ENCODE measurements at regions not wholly inside any gene's neighbourhood (a gene's known extent, or its start where the extent isn't known, plus 50 kb on each side); places are given as distances from the start of the nearest gene placed in this dataset.
A peak's percentile ranks its signal among the peaks of the same experiment; 100 is the strongest.

DNA sequence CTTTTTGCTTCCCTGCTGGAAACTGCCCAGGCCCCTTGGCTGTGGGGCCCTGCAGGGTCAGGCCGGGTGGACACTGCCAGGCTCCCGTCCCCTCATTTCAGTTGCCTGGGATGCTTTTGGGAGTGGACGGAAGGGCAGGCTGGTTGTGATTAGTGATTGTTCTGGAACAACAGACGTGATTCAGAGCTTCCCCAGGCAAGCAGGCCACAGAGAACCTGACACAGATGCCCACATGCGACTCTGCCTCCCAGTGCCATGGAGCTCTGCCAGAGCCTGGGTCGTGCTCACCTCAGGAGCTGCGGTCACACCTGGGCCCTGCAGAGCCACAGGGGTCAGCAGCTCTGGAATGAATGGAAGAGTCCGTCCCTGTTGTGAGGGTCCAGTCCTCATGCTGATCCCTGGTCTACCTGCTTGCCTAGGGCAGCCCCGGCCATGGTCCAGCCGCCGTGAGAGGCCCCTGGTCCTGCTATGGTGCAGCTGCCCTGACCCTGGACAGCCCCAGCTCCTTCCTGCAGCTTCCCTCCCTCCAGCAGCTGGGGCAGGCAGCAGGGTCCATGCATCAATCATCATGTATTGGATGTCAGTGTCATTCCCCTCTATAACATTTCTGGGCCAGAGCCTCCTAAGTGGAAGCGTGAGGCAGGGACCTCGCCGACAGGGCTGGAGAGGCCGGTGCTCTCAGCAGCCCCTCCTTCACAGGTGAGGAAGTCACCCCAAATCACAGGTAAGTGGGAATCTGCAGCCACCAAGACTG lies 518.6 kb upstream of the MYT1L start:
- DNase-seq (ENCODE audit: low spot score in 2 of 2) (no peak), ATAC-seq (replicated peaks; ENCODE audit: extremely low read depth, poor library complexity, severe bottlenecking) (no peak)
- H3K27me3 Mint-ChIP-seq = no peaks in the 10 kb centered on the region
- no peak overlapping the region for H3K4me3 Mint-ChIP-seq
- H3K36me3 Mint-ChIP-seq (ENCODE audit: insufficient read depth) = no peaks in the 10 kb centered on the region
- no peaks in the 10 kb centered on the region for H3K9me3 Mint-ChIP-seq
- H3K27ac Mint-ChIP-seq (ENCODE audit: low read depth) = no peak overlapping the region
- no peaks in the 10 kb centered on the region for H3K4me1 Mint-ChIP-seq

DNA sequence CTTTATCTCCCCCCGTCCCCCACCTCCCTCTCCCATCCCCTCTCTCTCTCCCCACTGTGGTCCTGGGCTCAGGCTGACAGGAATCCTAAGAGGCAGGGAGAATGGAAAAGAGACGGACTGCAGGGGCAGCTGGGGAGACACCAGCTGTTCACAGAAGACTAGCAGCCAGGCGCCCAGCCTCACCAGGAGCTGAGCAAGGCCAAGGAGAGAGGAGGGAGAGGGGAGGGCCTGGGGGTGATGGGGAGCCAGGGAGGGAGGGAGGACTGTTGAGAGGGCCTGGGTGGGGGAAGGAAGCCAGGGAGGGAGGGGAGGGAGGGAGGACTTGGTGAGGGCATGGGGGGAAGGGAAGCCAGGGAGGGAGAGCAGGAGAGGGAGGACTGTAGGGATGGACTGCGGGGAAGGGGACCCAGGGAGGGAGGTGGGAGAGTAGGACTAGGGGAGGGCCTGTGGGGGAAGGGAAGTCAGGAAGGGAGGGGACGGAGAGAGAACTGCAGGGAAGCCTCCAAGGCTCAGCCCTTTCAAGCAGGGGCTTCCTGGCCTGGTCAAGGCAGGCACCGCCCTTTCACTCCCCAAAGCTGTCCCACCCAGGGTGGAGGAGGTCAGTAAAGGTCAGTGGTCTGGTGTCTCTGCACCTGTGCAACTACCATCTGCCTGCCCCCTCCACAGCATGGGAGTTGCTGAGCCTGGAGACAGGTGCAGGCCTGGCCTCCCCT lies 517.7 kb upstream of the MYT1L start:
- H3K9me3 Mint-ChIP-seq = no peaks in the 10 kb centered on the region

DNA sequence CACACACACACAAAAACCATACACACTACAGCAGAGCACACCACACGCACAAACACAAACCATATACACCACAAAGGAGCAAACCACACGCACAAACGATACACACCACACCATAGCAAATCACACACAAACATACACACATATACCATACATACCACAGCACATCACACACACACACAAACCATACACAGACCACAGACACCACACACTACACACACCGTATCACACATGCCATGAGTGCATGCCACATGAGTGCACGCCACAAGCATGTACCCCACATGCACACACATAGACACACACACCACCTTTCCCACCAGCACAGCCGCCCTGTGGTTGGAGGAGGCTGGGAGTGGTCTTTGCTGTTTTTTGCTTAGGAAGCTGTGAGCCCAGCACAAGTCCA lies 517.1 kb upstream of the MYT1L start:
- DNase-seq (ENCODE audit: low spot score in 2 of 2) = no peak
- Mint-ChIP-seq H3K4me3 (no peak overlapping the region), H3K27ac (ENCODE audit: low read depth) (no peak overlapping the region), H3K9me3 (no peaks in the 10 kb centered on the region), H3K27me3 (no peaks in the 10 kb centered on the region), H3K4me1 (no peaks in the 10 kb centered on the region), H3K36me3 (ENCODE audit: insufficient read depth) (no peaks in the 10 kb centered on the region)
- no peak for ATAC-seq (replicated peaks; ENCODE audit: extremely low read depth, poor library complexity, severe bottlenecking)

More for the DNA sequence above, 517.7 kb upstream of the MYT1L start:
- no peak overlapping the region for H3K4me3 Mint-ChIP-seq
- H3K4me1 Mint-ChIP-seq = no peaks in the 10 kb centered on the region
- H3K36me3 Mint-ChIP-seq (ENCODE audit: insufficient read depth) = no peaks in the 10 kb centered on the region
- DNase-seq (ENCODE audit: low spot score in 2 of 2) = no peak
- ATAC-seq (replicated peaks; ENCODE audit: extremely low read depth, poor library complexity, severe bottlenecking) = peak; percentile 24
- H3K27me3 Mint-ChIP-seq = no peaks in the 10 kb centered on the region
- H3K27ac Mint-ChIP-seq (ENCODE audit: low read depth) = no peak overlapping the region

DNA sequence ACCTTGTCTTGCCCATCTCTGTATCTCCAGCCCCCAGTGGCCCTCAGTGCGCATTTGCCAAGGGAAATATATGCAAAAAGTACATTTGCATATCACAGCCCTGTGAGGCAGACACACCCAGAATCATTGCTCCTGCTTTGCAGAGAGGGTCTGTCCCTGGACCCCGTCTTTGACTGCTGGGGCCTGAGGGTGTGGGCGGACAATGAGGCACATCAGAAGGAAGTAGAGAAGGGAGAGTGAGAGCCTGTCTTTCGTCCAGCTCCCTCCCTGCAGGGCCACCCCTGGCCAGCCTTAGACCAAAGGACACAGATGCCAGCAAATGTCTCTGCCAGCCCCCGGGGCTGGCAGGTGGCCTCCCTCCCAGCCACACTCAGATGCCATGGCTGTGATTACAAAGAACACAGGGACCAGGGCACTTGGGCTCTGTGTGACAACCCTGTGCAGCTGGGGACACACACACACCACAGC lies 516.2 kb upstream of the MYT1L start:
- Mint-ChIP-seq H3K36me3 (ENCODE audit: insufficient read depth) (no peaks in the 10 kb centered on the region), H3K9me3 (no peaks in the 10 kb centered on the region), H3K27me3 (no peaks in the 10 kb centered on the region), H3K27ac (ENCODE audit: low read depth) (no peak overlapping the region), H3K4me3 (no peak overlapping the region), H3K4me1 (no peaks in the 10 kb centered on the region)
- ATAC-seq (replicated peaks; ENCODE audit: extremely low read depth, poor library complexity, severe bottlenecking) (no peak), DNase-seq (ENCODE audit: low spot score in 2 of 2) (no peak)

DNA sequence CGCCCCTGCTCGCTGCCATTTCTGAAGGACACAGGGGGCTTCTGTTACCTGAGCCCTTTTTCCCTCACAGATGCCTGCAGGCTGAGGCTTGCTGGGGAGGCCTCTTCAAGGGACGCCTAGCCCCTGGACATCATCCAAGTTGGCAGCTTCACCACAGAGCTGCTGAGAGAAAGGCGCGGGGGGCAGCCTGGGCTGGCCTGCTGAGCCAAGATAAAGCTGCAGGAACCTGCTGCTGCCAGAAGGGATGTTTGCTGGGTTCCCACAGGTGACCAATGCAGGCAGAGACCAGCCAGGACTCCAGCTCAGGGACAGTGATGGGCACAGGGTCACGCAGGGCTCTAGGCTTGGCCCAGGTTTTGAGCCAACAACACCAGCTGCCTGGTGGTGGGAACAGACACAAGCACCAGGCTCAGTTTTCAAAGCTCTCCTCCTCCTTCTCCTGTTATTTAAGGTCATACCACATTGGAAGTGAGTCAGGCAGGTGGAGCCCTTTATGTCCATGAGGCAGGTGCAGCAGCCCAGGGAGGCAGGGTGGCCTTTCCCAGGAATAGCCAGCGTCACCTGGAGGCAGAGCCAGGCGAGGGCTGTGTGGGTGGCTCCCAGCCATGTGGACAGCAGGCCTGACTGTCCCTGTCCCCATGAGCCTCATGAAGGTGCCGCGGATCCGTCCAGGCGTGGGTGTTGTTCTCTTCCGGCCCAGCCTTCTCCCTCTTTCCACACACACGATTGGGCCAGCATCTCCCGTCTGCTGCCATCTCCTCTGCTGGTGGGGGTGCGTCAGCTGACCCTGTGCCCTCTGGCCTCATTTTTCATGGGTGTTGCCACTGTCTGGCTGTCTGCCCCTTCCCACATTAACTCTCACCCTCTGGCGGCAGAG lies 515.5 kb upstream of the MYT1L start:
- ATAC-seq (replicated peaks; ENCODE audit: extremely low read depth, poor library complexity, severe bottlenecking) = no peak
- H3K27ac Mint-ChIP-seq (ENCODE audit: low read depth) = no peak overlapping the region
- H3K4me1 Mint-ChIP-seq = no peaks in the 10 kb centered on the region
- no peak overlapping the region for H3K4me3 Mint-ChIP-seq
- H3K36me3 Mint-ChIP-seq (ENCODE audit: insufficient read depth) = no peaks in the 10 kb centered on the region
- H3K27me3 Mint-ChIP-seq = no peaks in the 10 kb centered on the region
- no peak for DNase-seq (ENCODE audit: low spot score in 2 of 2)
- no peaks in the 10 kb centered on the region for H3K9me3 Mint-ChIP-seq

DNA sequence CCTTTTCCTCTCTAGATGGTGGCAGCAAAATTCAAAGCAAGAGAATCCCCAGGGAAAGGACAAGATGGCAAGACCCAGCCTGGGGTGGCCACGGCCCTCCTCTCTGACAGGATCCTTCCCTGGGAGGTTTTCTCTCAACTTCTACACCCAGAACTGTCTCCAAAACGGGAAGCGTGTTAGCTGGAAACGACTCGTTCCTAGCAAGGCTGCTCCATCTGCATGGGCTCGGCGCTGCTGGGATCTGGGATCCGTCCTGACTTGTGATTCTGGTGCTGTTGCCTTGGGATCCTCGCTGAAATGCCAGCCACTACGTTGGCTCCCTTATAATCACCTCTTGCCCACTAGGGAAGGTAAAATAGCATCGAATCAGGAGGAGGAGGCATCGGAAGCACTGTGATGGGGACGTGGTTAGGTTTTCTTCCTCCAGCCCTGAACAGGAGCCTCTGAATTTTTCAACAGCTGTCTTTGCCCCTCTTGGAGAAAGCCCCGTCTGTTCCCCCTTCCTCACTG lies 514.8 kb upstream of the MYT1L start:
- no peak overlapping the region for H3K4me3 Mint-ChIP-seq
- H3K27ac Mint-ChIP-seq (ENCODE audit: low read depth) = no peak overlapping the region
- DNase-seq (ENCODE audit: low spot score in 2 of 2) = no peak
- no peaks in the 10 kb centered on the region for H3K4me1 Mint-ChIP-seq
- no peaks in the 10 kb centered on the region for H3K27me3 Mint-ChIP-seq
- H3K9me3 Mint-ChIP-seq = no peaks in the 10 kb centered on the region
- H3K36me3 Mint-ChIP-seq (ENCODE audit: insufficient read depth) = no peaks in the 10 kb centered on the region
- no peak for ATAC-seq (replicated peaks; ENCODE audit: extremely low read depth, poor library complexity, severe bottlenecking)

DNA sequence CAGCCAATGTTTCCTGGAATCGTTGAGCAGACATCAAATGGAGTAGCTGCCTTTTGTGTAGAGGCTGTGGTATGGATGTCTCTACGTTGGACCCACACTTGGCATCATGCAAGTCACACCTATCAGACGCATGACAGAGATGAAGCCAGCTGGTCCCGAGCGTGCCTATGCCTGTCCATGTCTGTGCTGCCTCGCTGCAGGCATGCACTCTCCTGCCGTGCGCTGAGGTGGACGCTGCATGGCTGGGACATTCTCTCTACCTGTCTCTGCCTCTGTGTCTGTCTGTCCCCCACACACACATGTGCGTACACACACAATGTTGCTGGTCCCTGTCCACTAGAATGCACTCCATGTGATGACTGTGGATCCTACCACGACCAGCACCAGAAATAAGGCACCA lies 514.2 kb upstream of the MYT1L start:
- no peaks in the 10 kb centered on the region for H3K36me3 Mint-ChIP-seq (ENCODE audit: insufficient read depth)
- no peak overlapping the region for H3K27ac Mint-ChIP-seq (ENCODE audit: low read depth)
- no peaks in the 10 kb centered on the region for H3K27me3 Mint-ChIP-seq
- DNase-seq (ENCODE audit: low spot score in 2 of 2) = no peak
- no peak for ATAC-seq (replicated peaks; ENCODE audit: extremely low read depth, poor library complexity, severe bottlenecking)
- no peaks in the 10 kb centered on the region for H3K4me1 Mint-ChIP-seq
- H3K4me3 Mint-ChIP-seq = no peak overlapping the region
- no peaks in the 10 kb centered on the region for H3K9me3 Mint-ChIP-seq

DNA sequence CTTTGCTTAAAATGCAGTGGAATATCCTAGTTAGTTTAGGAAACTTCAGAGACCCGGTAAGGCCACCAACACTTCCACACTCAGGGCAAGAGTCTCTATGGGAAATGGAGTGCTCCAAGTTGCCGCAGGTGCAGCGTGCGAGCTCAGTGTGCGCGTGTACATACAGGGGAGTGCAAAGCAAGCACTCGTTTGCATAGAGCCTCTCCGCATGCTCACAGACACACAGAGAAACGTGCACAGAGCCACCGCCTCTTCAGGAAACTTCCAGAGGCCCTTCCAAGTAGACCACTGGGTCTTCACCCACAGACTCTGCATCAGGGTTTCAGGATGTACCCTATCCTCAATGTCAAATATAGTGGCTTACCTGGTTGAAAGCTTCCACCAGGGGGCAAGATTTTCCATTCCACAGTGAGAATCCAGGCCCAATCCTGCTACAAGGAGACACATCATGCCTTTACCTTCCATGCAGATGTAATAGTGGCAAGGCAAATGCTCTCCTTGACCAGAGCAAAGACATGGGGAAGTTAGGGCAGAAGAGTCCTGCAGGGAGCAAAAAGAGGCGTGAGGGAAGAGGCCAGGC lies 513.0 kb upstream of the MYT1L start:
- ATAC-seq (replicated peaks; ENCODE audit: extremely low read depth, poor library complexity, severe bottlenecking) (no peak), DNase-seq (ENCODE audit: low spot score in 2 of 2) (no peak)
- no peaks in the 10 kb centered on the region for H3K36me3 Mint-ChIP-seq (ENCODE audit: insufficient read depth)
- no peak overlapping the region for H3K4me3 Mint-ChIP-seq
- no peaks in the 10 kb centered on the region for H3K27me3 Mint-ChIP-seq
- no peaks in the 10 kb centered on the region for H3K9me3 Mint-ChIP-seq
- H3K4me1 Mint-ChIP-seq = no peaks in the 10 kb centered on the region
- no peak overlapping the region for H3K27ac Mint-ChIP-seq (ENCODE audit: low read depth)

DNA sequence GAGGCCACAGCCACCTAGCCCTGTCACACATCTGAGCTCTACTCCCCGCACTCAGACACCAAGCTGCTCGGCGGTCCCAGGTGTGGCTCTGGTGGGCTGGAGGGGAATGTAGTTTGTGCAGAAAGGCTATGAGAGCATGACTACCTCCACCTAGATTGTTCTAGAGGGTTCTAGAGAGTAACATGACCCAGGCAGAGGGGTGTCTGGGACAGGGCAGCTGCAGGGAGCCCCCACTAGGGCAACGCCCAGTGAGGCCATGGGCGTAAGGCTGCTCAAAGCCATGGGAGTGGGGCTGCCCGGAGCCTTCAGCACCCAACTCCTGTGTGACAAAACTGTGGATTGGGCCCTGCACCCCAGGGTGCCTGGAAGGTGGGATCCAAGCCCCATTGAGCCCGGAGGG lies 511.4 kb upstream of the MYT1L start:
- no peaks in the 10 kb centered on the region for H3K4me1 Mint-ChIP-seq
- ATAC-seq (replicated peaks; ENCODE audit: extremely low read depth, poor library complexity, severe bottlenecking) = no peak
- peaks cover 14% of the 10 kb centered on the region for H3K9me3 Mint-ChIP-seq
- H3K27ac Mint-ChIP-seq (ENCODE audit: low read depth) = no peak overlapping the region
- H3K27me3 Mint-ChIP-seq = peaks cover 14% of the 10 kb centered on the region
- H3K4me3 Mint-ChIP-seq = no peak overlapping the region
- no peak for DNase-seq (ENCODE audit: low spot score in 2 of 2)
- H3K36me3 Mint-ChIP-seq (ENCODE audit: insufficient read depth) = no peaks in the 10 kb centered on the region

DNA sequence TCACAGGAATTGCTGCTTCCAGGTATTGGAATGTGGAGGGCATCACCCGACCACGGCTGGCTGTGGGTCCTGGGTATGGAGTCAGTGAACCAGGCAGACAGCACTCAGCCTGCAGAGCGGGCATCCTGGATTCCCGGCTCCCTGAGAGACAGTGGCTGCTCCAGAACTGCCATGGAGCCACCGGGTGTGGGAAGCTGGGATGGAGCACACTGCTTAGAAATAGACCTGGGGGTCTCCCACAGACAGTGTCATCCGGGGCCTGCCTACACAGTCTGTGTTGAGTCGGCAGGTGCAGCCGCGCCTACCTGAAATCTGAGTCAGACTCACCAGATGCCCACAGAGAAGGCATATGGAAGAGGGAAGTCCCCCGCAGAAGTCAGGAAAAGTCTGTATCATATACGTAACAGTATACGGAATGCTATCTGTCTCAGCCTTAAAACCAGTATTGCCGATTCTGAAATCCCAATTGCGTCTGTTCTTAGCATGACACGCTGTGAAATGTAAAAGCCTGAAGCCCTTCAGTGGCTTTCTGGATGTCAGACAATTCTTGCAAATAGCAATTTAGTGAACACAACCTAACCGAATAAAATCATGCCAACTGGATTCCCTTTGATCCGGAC lies 509.7 kb upstream of the MYT1L start:
- no peak overlapping the region for H3K27ac Mint-ChIP-seq (ENCODE audit: low read depth)
- no peak for ATAC-seq (replicated peaks; ENCODE audit: extremely low read depth, poor library complexity, severe bottlenecking)

DNA sequence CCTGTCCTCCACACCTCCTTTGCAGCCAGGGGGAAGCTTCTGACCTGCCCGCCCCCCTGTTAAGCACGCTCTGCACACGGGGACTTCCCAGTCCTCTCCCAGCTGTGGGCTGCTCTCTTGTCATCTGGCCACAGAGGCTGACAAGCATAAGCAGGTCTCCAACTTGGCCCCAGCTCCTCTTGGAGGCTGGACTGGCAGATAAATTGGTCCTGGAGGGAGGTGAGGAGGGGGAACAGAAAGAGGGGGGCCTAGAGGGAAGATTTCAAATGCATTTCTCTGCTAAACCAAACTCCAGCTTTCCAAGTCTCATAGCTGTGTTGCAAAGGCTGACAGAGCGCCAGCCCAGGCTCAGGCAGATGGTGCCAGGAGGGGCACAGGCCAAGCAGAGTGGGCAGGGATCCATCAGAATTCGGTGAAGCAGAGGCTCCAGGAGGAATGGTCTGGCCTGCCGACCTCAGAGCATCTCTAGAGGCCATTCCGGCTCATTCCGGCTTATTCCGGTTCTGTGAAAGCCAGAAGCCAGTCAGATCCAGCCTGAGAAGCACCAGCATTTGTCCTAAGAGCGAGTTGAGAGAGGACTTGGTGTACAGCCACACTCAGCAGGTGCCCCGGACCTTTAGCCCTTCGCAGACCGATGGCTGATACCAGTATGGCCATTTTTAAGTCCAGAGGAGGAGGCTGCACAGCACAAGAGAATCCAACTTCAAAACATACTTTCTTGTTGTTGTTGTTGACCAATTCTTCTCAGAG lies 508.9 kb upstream of the MYT1L start:
- Mint-ChIP-seq H3K4me3 (no peak overlapping the region), H3K36me3 (ENCODE audit: insufficient read depth) (peaks cover 2% of the 10 kb centered on the region), H3K9me3 (peaks cover 23% of the 10 kb centered on the region), H3K27ac (ENCODE audit: low read depth) (no peak overlapping the region), H3K27me3 (peaks cover 15% of the 10 kb centered on the region), H3K4me1 (no peaks in the 10 kb centered on the region)
- ATAC-seq (replicated peaks; ENCODE audit: extremely low read depth, poor library complexity, severe bottlenecking) (no peak), DNase-seq (ENCODE audit: low spot score in 2 of 2) (no peak)

More for the DNA sequence above, 509.7 kb upstream of the MYT1L start:
- peaks cover 20% of the 10 kb centered on the region for H3K9me3 Mint-ChIP-seq
- no peak for DNase-seq (ENCODE audit: low spot score in 2 of 2)
- H3K4me3 Mint-ChIP-seq = no peak overlapping the region
- no peaks in the 10 kb centered on the region for H3K4me1 Mint-ChIP-seq
- H3K27me3 Mint-ChIP-seq = peaks cover 15% of the 10 kb centered on the region
- H3K36me3 Mint-ChIP-seq (ENCODE audit: insufficient read depth) = peaks cover 2% of the 10 kb centered on the region
